ENCODE measurements at regions not wholly inside any gene's neighbourhood (a gene's known extent, or its start where the extent isn't known, plus 50 kb on each side); places are given as distances from the start of the nearest gene placed in this dataset.

- Histone ChIP-seq H2AFZ (ENCODE audit: low read depth, low read length, poor library complexity, severe bottlenecking) (no peak overlapping the region), H3K9me2 (ENCODE audit: insufficient read depth) (no peaks in the 10 kb centered on the region), H3K9ac (ENCODE audit: low read length) (no peak overlapping the region), H3K9me3 (ENCODE audit: control insufficient read depth in 1 of 2, insufficient read depth in 1 of 2, low read depth in 1 of 2, low read length in 2 of 2) (no peaks in the 10 kb centered on the region), H3K27ac (ENCODE audit: low read depth, low read length) (no peak overlapping the region), H3K4me3 (replicated peaks in 1 of 2; ENCODE audit: low read depth in 1 of 2, low read length in 2 of 2) (no peak overlapping the region), H3K4me2 (ENCODE audit: low read length) (no peak overlapping the region), H3K27me3 (ENCODE audit: insufficient read depth, low read length) (no peaks in the 10 kb centered on the region), H3K4me1 (ENCODE audit: control insufficient read depth in 1 of 2, insufficient read depth in 2 of 2, low read length in 2 of 2) (no peaks in the 10 kb centered on the region), H4K20me1 (ENCODE audit: insufficient read depth) (no peaks in the 10 kb centered on the region), H3K79me2 (ENCODE audit: insufficient read depth, low read length) (no peaks in the 10 kb centered on the region), H3K36me3 (ENCODE audit: control insufficient read depth in 1 of 2, insufficient read depth in 2 of 2, low read length in 2 of 2) (no peaks in the 10 kb centered on the region)
- ChIA-PET CTCF (no interaction called here), RAD21 (ENCODE audit: low non-redundant PET in 1 of 2, low total read pairs in 2 of 2, uncharacterized antibody in 2 of 2, unreplicated experiment in 2 of 2) (no interaction called here), POLR2A (no interaction called here)
- DNase-seq (ENCODE audit: low read depth, low spot score) = no peak
- no TSS peak for BruUV-seq (replicated peaks)
- intact Hi-C loops (cut with micrococcal nuclease) = no loop called here
- TF ChIP-seq SIN3A (IDR thresholded peaks at IDR 0.05; ENCODE audit: low read depth) (no peak), ATF3 (IDR thresholded peaks at IDR 0.05) (no peak), ZNF274 (IDR thresholded peaks at IDR 0.05; ENCODE audit: low read depth, low read length) (no peak), RAD21 (IDR thresholded peaks at IDR 0.05; ENCODE audit: low read depth) (no peak), EGR1 (IDR thresholded peaks at IDR 0.05; ENCODE audit: low read depth) (no peak), ELF1 (IDR thresholded peaks at IDR 0.05; ENCODE audit: borderline replicate concordance, low read depth) (no peak), CTCF (IDR thresholded peaks at IDR 0.05 in 2 of 3, conservative IDR thresholded peaks at IDR 0.05 in 1 of 3; ENCODE audit: borderline replicate concordance in 1 of 3, insufficient read depth in 1 of 3, low read depth in 2 of 3, low read length in 2 of 3) (no peak), ZBTB33 (IDR thresholded peaks at IDR 0.05; ENCODE audit: extremely low read depth, insufficient replicate concordance, low read length) (no peak), ZFX (IDR thresholded peaks at IDR 0.05) (no peak), CEBPB (IDR thresholded peaks at IDR 0.05; ENCODE audit: low read depth) (no peak), MAX (IDR thresholded peaks at IDR 0.05) (no peak), FOSL1 (IDR thresholded peaks at IDR 0.05; ENCODE audit: low read depth) (no peak), CBX3 (IDR thresholded peaks at IDR 0.05; ENCODE audit: low read depth) (no peak), EZH2 (IDR thresholded peaks at IDR 0.05) (no peak), POLR2AphosphoS5 (IDR thresholded peaks at IDR 0.05; ENCODE audit: low read depth, low read length) (no peak), SRF (IDR thresholded peaks at IDR 0.05; ENCODE audit: low read depth) (no peak), JUND (IDR thresholded peaks at IDR 0.05) (no peak)
- no peak for ATAC-seq
Measured at GRCh38 chr11:121793916-121794315, 322.1 kb downstream of the BLID start.

Data from HCT116 (cell line).